ENCODE measurements at regions not wholly inside any gene's neighbourhood (a gene's known extent, or its start where the extent isn't known, plus 50 kb on each side); places are given as distances from the start of the nearest gene placed in this dataset.

DNA sequence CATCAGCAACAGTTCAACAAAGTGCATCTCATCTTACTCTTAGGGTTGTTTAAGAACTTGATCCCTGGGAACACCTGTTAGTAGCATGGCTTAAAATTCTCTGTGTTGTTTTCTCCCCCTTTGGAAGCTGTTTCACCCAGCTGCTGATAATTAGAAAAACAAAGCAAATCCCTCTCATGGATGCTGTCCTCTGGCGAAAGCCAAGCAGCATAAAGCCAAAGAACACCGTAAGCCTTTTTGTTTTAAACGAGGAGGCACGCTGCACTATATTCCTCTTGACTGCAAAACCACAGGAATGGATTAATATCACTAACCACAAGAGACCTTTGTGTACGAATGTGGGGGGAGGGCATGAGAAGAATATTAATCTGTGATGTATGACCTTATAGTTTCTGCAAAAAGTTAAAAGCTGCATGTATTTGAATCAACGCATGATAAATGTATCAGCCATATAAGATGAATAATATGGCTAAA, 923.2 kb downstream of the LTN1 start:
- 46% methylated on average over 6 of the region's 6 CpGs for WGBS
- Histone ChIP-seq H3K36me3 (no peaks in the 10 kb centered on the region), H3K27ac (no peak overlapping the region), H3K4me3 (no peak overlapping the region), H3K27me3 (no peaks in the 10 kb centered on the region), H3K9me3 (no peaks in the 10 kb centered on the region), H3K4me1 (peaks cover 10% of the 10 kb centered on the region)
- no peak for DNase-seq (ENCODE audit: low spot score in 2 of 2)
- TF ChIP-seq POLR2A (IDR thresholded peaks at IDR 0.05) = no peak
- TF ChIP-seq POLR2AphosphoS5 (IDR thresholded peaks at IDR 0.05) = no peak
- TF ChIP-seq, protein P1, sequence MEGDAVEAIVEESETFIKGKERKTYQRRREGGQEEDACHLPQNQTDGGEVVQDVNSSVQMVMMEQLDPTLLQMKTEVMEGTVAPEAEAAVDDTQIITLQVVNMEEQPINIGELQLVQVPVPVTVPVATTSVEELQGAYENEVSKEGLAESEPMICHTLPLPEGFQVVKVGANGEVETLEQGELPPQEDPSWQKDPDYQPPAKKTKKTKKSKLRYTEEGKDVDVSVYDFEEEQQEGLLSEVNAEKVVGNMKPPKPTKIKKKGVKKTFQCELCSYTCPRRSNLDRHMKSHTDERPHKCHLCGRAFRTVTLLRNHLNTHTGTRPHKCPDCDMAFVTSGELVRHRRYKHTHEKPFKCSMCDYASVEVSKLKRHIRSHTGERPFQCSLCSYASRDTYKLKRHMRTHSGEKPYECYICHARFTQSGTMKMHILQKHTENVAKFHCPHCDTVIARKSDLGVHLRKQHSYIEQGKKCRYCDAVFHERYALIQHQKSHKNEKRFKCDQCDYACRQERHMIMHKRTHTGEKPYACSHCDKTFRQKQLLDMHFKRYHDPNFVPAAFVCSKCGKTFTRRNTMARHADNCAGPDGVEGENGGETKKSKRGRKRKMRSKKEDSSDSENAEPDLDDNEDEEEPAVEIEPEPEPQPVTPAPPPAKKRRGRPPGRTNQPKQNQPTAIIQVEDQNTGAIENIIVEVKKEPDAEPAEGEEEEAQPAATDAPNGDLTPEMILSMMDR (IDR thresholded peaks at IDR 0.05) = no peak
- no peak for TF ChIP-seq EP300 (IDR thresholded peaks at IDR 0.05)

DNA sequence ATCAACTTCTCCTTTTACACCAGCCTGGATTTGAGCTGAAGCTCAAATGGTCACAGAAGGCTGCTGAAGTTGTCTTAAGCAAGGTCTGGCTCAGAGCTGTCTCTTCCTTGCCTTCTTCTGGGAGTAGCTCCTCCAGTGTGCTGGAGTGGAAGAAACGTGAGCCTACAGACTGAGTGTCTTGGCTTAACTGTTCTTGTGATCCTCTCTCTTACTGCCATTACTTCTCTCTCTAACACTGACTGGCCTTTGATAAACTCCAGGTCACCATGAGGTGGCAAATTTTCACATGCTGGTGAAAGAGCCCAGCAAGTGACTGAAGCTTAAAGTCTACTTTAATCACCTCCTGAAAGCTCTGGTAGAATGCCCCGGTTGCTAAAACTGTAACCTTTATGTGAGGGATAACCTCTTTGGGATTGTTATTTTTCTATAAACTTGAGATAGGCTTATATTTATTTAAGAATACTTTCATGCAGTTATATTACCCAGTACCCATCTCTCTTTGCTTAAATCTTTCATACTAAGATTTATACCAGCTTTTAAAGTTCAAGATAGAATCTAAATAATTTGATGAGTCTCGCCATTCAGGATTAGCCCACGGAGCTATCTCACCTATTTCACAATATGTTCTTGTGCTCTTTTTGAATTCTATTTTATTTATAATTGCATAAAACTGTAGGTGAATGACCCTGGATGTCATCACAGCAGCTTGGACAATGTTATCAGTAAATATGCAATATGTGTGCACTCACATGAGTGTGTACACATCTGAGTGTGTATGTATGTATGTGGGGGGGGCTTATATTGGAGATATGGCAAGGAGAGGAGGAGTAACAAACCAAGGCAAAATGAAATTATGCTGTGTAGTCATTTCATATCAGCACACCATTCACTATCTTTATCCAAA, 924.0 kb downstream of the LTN1 start:
- DNase-seq (ENCODE audit: low spot score in 2 of 2) = no peak
- no peaks in the 10 kb centered on the region for H3K36me3 ChIP-seq
- 76% methylated on average over 4 of the region's 4 CpGs for WGBS
- H3K27me3 ChIP-seq = no peaks in the 10 kb centered on the region
- no peak overlapping the region for H3K4me3 ChIP-seq
- TF ChIP-seq, protein P1 (IDR thresholded peaks at IDR 0.05) = no peak
- TF ChIP-seq POLR2AphosphoS5 (IDR thresholded peaks at IDR 0.05) (no peak), POLR2A (IDR thresholded peaks at IDR 0.05) (no peak), EP300 (IDR thresholded peaks at IDR 0.05) (no peak)
- peaks cover 10% of the 10 kb centered on the region for H3K4me1 ChIP-seq
- H3K9me3 ChIP-seq = no peaks in the 10 kb centered on the region
- H3K27ac ChIP-seq = no peak overlapping the region

DNA sequence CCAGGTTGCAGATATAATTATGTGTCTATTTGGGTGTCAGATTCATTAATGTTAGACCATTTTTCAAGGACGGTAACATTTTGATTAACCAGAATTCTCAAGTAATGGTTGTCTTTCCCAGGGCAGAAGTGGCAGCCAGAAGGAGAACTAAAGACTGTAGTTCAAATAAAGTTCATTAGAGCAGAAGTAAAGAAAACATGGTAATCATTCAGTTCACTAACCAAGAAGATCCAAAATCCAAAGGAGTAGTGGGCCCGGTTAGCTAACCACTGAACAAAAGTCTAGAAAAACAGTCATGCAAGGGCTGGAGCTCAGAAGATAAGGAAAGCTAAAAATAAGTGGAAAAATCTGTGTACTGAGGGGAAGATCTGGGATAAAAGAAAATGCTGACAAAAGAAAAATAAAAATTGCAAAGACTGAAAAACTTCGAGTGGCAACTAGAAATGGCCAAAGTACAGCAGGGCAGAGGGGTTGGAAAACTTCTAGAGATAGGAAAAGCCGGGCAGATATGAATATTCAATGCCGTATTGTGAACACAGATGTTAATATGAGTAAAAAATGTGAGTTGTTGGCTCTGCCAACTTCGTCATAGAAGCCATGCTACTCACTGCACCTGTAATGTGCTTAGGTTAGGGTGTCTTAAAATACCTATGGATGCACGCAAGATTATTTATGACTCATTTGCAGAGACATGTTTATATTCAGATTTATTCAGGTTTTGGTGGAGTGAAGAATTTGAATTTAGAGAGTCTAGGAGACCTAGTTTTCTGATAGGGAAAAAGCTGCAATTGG, 925.9 kb downstream of the LTN1 start:
- no peak for DNase-seq (ENCODE audit: low spot score in 2 of 2)
- peaks cover 10% of the 10 kb centered on the region for H3K4me1 ChIP-seq
- TF ChIP-seq EP300 (IDR thresholded peaks at IDR 0.05) (no peak), POLR2AphosphoS5 (IDR thresholded peaks at IDR 0.05) (no peak), POLR2A (IDR thresholded peaks at IDR 0.05) (no peak)
- TF ChIP-seq, protein P1 (IDR thresholded peaks at IDR 0.05) = no peak
- H3K27ac ChIP-seq = no peak overlapping the region
- WGBS = 60% methylated on average over 7 of the region's 7 CpGs
- no peaks in the 10 kb centered on the region for H3K36me3 ChIP-seq
- H3K4me3 ChIP-seq = no peak overlapping the region
- no peaks in the 10 kb centered on the region for H3K9me3 ChIP-seq
- H3K27me3 ChIP-seq = no peaks in the 10 kb centered on the region

DNA sequence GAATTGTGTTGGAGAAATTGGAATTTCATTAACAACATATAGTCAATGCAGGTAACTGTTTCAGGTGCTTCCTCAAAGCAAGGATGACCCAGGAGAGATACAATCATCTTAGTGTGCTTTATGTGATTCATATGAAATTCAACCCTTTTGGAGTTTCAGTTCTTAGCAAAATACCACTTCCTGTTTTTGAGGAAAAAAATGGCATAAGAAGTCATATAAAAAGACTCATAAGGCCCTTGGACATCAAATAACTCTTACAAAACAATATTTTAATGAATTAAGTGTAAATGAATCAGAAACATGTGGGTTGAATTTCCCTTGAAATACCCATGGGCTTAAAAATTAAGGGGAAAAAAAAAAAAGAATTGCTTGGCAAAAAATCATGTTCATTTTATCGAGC, 926.6 kb downstream of the LTN1 start:
- no peak overlapping the region for H3K27ac ChIP-seq
- WGBS = 40% methylated on average over 1 of the region's 1 CpG
- TF ChIP-seq POLR2AphosphoS5 (IDR thresholded peaks at IDR 0.05) (no peak), EP300 (IDR thresholded peaks at IDR 0.05) (no peak), POLR2A (IDR thresholded peaks at IDR 0.05) (no peak)
- TF ChIP-seq, protein P1 (IDR thresholded peaks at IDR 0.05) = no peak

More for the DNA sequence above, 926.6 kb downstream of the LTN1 start:
- Histone ChIP-seq H3K4me1 (peaks cover 10% of the 10 kb centered on the region), H3K36me3 (no peaks in the 10 kb centered on the region), H3K4me3 (no peak overlapping the region), H3K9me3 (no peaks in the 10 kb centered on the region), H3K27me3 (no peaks in the 10 kb centered on the region)
- DNase-seq (ENCODE audit: low spot score in 2 of 2) = no peak

Measured in suprapubic skin (tissue), 4 donors.